ENCODE measurements at regions not wholly inside any gene's neighbourhood (a gene's known extent, or its start where the extent isn't known, plus 50 kb on each side); places are given as distances from the start of the nearest gene placed in this dataset.
"Not testable (repeated sequence)": the region's sequence is repeated elsewhere in the genome, so short reads cannot be mapped to it uniquely, and the experiment has no call there.

DNA sequence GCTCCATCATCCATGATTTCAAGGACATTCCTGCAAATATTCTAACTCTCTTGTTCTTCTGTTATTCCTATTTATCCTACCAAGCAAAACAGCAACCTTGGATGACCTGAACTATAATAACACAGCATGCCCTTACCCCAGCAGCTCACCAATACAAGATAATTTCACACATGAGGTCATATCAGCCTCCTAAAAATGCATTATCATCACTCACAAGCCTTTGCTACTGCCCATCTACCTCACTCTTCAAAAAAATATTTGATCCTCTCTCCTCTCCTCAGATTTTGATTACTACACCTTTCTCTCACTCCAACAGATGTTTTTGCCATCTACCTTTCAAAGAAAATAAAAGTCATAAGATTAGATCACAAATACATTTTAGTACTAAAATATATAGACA lies 777.6 kb upstream of the NCAM2 start:
- TF ChIP-seq, protein P1, sequence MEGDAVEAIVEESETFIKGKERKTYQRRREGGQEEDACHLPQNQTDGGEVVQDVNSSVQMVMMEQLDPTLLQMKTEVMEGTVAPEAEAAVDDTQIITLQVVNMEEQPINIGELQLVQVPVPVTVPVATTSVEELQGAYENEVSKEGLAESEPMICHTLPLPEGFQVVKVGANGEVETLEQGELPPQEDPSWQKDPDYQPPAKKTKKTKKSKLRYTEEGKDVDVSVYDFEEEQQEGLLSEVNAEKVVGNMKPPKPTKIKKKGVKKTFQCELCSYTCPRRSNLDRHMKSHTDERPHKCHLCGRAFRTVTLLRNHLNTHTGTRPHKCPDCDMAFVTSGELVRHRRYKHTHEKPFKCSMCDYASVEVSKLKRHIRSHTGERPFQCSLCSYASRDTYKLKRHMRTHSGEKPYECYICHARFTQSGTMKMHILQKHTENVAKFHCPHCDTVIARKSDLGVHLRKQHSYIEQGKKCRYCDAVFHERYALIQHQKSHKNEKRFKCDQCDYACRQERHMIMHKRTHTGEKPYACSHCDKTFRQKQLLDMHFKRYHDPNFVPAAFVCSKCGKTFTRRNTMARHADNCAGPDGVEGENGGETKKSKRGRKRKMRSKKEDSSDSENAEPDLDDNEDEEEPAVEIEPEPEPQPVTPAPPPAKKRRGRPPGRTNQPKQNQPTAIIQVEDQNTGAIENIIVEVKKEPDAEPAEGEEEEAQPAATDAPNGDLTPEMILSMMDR (IDR thresholded peaks at IDR 0.05; ENCODE audit: control extremely low read depth, extremely low read depth) = no peak
- H3K4me3 ChIP-seq = no peak overlapping the region
- H3K9ac ChIP-seq (ENCODE audit: insufficient read depth in 1 of 2, low read length in 2 of 2) = no peak overlapping the region
- no peaks in the 10 kb centered on the region for H3K27me3 ChIP-seq (ENCODE audit: control insufficient read depth in 3 of 3, insufficient read depth in 3 of 3, low read length in 2 of 3)
- no peaks in the 10 kb centered on the region for H3K36me3 ChIP-seq (ENCODE audit: control insufficient read depth in 4 of 4, insufficient read depth in 4 of 4, low read length in 4 of 4)
- H3K4me1 ChIP-seq (ENCODE audit: control insufficient read depth in 5 of 5, insufficient read depth in 5 of 5, low read length in 5 of 5) = no peaks in the 10 kb centered on the region
- DNase-seq (no peak), ATAC-seq (ENCODE audit: insufficient read depth, low FRiP score) (no peak)
- peaks cover 0 to 3% (median 0%) of the 10 kb centered on the region in 4 donors for H3K9me3 ChIP-seq (ENCODE audit: control insufficient read depth in 4 of 4, insufficient read depth in 3 of 4, low read length in 3 of 4)
- no peak overlapping the region for H3K27ac ChIP-seq (ENCODE audit: low read depth in 1 of 2, low read length in 1 of 2)

DNA sequence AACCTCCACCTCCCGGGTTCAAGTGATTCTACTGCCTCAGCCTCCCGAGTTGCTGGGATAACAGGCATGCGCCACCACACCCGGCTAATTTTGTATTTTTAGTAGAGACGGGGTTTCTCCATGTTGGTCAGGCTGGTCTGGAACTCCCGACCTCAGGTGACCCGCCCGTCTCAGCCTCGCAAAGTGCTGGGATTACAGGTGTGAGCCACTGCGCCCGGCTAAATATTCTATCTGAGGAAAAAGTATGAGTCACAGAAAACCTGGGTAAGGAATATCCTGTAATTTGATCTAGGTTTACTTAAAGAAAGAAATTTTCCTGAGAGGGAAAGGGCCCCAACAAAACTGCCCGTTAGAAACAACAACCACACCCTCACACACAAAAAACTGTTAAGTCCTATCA lies 776.2 kb upstream of the NCAM2 start:
- 91 to 92% methylated on average over 12 of the region's 12 CpGs for WGBS, 2 donors
- DNase-seq; ATAC-seq (ENCODE audit: insufficient read depth, low FRiP score): not testable (repeated sequence)

DNA sequence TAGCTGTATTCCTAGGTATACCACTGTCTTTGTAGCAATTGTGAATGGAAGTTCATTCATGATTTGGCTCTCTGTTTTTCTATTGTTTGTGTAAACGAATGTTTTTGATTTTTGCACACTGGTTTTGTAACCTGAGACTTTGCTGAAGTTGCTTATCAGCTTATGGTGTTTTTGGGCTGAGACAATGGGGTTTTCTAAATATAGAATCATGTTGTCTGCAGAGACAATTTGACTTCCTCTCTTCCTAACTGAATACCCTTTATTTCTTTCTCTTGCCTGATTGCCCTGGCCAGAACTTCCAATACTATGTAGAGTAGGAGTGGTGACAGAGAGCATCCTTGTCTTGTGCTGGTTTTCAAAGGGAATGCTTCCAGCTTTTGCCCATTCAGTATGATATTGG lies 761.6 kb upstream of the NCAM2 start:
- not testable (repeated sequence) for H3K9me3 ChIP-seq (ENCODE audit: control insufficient read depth in 4 of 4, insufficient read depth in 3 of 4, low read length in 3 of 4); H3K27me3 ChIP-seq (ENCODE audit: control insufficient read depth in 3 of 3, insufficient read depth in 3 of 3, low read length in 2 of 3)
- WGBS, 2 donors = 32 to 36% methylated on average over 1 of the region's 1 CpG

More for the DNA sequence above, 776.2 kb upstream of the NCAM2 start:
- H3K9ac ChIP-seq (ENCODE audit: insufficient read depth in 1 of 2, low read length in 2 of 2); H3K4me3 ChIP-seq; H3K4me1 ChIP-seq (ENCODE audit: control insufficient read depth in 5 of 5, insufficient read depth in 5 of 5, low read length in 5 of 5); H3K36me3 ChIP-seq (ENCODE audit: control insufficient read depth in 4 of 4, insufficient read depth in 4 of 4, low read length in 4 of 4); H3K27ac ChIP-seq (ENCODE audit: low read depth in 1 of 2, low read length in 1 of 2); H3K9me3 ChIP-seq (ENCODE audit: control insufficient read depth in 4 of 4, insufficient read depth in 3 of 4, low read length in 3 of 4); H3K27me3 ChIP-seq (ENCODE audit: control insufficient read depth in 3 of 3, insufficient read depth in 3 of 3, low read length in 2 of 3): not testable (repeated sequence)

DNA sequence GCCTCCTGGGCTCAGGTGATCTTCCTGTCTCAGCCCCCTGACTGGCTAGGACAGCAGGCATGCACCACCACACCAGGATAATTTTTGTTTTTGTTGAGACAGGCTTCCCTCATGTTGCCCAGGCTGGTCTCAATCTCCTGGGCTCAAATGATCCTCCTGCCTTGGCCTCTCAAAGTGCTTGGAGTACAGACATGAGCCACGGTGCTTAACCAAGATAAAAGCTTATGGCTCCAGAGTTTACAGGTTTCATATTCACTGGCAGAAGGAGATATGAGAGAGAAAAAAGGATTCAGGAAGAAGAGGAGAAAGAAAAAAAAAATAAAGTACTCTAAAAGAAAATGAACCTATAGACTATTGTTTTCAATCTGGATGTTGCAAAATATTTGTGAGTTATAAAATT lies 748.8 kb upstream of the NCAM2 start:
- Histone ChIP-seq H3K9me3 (ENCODE audit: control insufficient read depth in 4 of 4, insufficient read depth in 3 of 4, low read length in 3 of 4) (no peaks in the 10 kb centered on the region), H3K36me3 (ENCODE audit: control insufficient read depth in 4 of 4, insufficient read depth in 4 of 4, low read length in 4 of 4) (no peaks in the 10 kb centered on the region), H3K4me1 (ENCODE audit: control insufficient read depth in 5 of 5, insufficient read depth in 5 of 5, low read length in 5 of 5) (no peaks in the 10 kb centered on the region), H3K27me3 (ENCODE audit: control insufficient read depth in 3 of 3, insufficient read depth in 3 of 3, low read length in 2 of 3) (no peaks in the 10 kb centered on the region), H3K9ac (ENCODE audit: insufficient read depth in 1 of 2, low read length in 2 of 2) (no peak overlapping the region), H3K27ac (ENCODE audit: low read depth in 1 of 2, low read length in 1 of 2) (no peak overlapping the region), H3K4me3 (no peak overlapping the region)
- ATAC-seq (ENCODE audit: insufficient read depth, low FRiP score) = no peak
- DNase-seq = no peak
- WGBS, 2 donors = 79 to 96% methylated on average over 1 of the region's 1 CpG
- TF ChIP-seq, protein P1 (IDR thresholded peaks at IDR 0.05; ENCODE audit: control extremely low read depth, extremely low read depth) = no peak

More for the DNA sequence above, 761.6 kb upstream of the NCAM2 start:
- H3K4me1 ChIP-seq (ENCODE audit: control insufficient read depth in 5 of 5, insufficient read depth in 5 of 5, low read length in 5 of 5); DNase-seq; ATAC-seq (ENCODE audit: insufficient read depth, low FRiP score); H3K4me3 ChIP-seq; H3K36me3 ChIP-seq (ENCODE audit: control insufficient read depth in 4 of 4, insufficient read depth in 4 of 4, low read length in 4 of 4); H3K9ac ChIP-seq (ENCODE audit: insufficient read depth in 1 of 2, low read length in 2 of 2); H3K27ac ChIP-seq (ENCODE audit: low read depth in 1 of 2, low read length in 1 of 2): not testable (repeated sequence)

DNA sequence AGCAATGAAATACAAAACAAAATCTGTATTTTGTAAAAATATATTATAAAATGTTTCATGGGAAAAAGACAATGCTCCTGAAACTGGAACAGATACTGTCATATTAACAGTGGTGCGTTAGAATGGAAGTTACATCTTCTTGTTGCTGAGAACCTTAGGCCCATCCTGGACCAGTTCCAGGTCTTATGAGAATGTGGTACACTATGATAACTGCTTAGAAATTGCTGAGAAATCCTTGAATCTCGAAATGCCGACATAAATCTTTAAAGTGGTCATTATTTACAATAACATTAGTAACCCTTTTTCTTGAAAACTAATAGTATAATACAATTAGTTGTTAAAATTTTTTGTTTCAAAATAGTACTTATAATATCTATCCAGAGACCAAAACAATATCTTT lies 747.9 kb upstream of the NCAM2 start:
- no peak overlapping the region for H3K4me3 ChIP-seq
- TF ChIP-seq, protein P1 (IDR thresholded peaks at IDR 0.05; ENCODE audit: control extremely low read depth, extremely low read depth) = no peak
- ATAC-seq (ENCODE audit: insufficient read depth, low FRiP score) = no peak
- 37 to 45% methylated on average over 3 of the region's 3 CpGs for WGBS, 2 donors
- no peak for DNase-seq
- no peaks in the 10 kb centered on the region for H3K27me3 ChIP-seq (ENCODE audit: control insufficient read depth in 3 of 3, insufficient read depth in 3 of 3, low read length in 2 of 3)
- no peaks in the 10 kb centered on the region for H3K36me3 ChIP-seq (ENCODE audit: control insufficient read depth in 4 of 4, insufficient read depth in 4 of 4, low read length in 4 of 4)
- no peak overlapping the region for H3K9ac ChIP-seq (ENCODE audit: insufficient read depth in 1 of 2, low read length in 2 of 2)
- no peak overlapping the region for H3K27ac ChIP-seq (ENCODE audit: low read depth in 1 of 2, low read length in 1 of 2)
- no peaks in the 10 kb centered on the region for H3K4me1 ChIP-seq (ENCODE audit: control insufficient read depth in 5 of 5, insufficient read depth in 5 of 5, low read length in 5 of 5)
- H3K9me3 ChIP-seq (ENCODE audit: control insufficient read depth in 4 of 4, insufficient read depth in 3 of 4, low read length in 3 of 4) = no peaks in the 10 kb centered on the region

All from lung (tissue), 11 donors.